Activated CD4-positive, CD25-positive, alpha-beta regulatory T cell treated with anti-CD3 and anti-CD28 coated beads, Interleukin-2, amount 50 U/mL, for 72 hours (primary cell): ENCODE measurements at regions not wholly inside any gene's neighbourhood (a gene's known extent, or its start where the extent isn't known, plus 50 kb on each side); places are given as distances from the start of the nearest gene placed in this dataset.
"Not testable (repeated sequence)": the region's sequence is repeated elsewhere in the genome, so short reads cannot be mapped to it uniquely, and the experiment has no call there.

Source experiments
- DNase-seq: peaks from one replicate; pipeline ENCODE4 v3.0.0; 2021

GRCh38 chr5:174610968-174611367, 113.4 kb upstream of the MSX2 start:
- DNase-seq = no peak

- no peak for DNase-seq
Observed at GRCh38 chr5:174612686-174613085, 111.7 kb upstream of the MSX2 start.

GRCh38 chr5:174614500-174615135, 109.8 kb upstream of the MSX2 start:
- no peak for DNase-seq

- no peak for DNase-seq
Observed at GRCh38 chr5:174616036-174616435, 108.3 kb upstream of the MSX2 start.

- no peak for DNase-seq
Observed at GRCh38 chr5:174617285-174617684, 107.1 kb upstream of the MSX2 start.

- no peak for DNase-seq
Observed at GRCh38 chr5:174617910-174618309, 106.5 kb upstream of the MSX2 start.

- no peak for DNase-seq
Observed at GRCh38 chr5:174618589-174618988, 105.8 kb upstream of the MSX2 start.

GRCh38 chr5:174622067-174622466, 102.3 kb upstream of the MSX2 start:
- DNase-seq = no peak

- DNase-seq = no peak
Observed at GRCh38 chr5:174623018-174623417, 101.4 kb upstream of the MSX2 start.

- no peak for DNase-seq
Observed at GRCh38 chr5:174623433-174624019, 100.9 kb upstream of the MSX2 start.

- no peak for DNase-seq
Observed at GRCh38 chr5:174624733-174625522, 99.5 kb upstream of the MSX2 start.

GRCh38 chr5:174625591-174626350, 98.6 kb upstream of the MSX2 start:
- no peak for DNase-seq

GRCh38 chr5:174626369-174626920, 97.9 kb upstream of the MSX2 start:
- DNase-seq = no peak

GRCh38 chr5:174636094-174636493, 88.3 kb upstream of the MSX2 start:
- no peak for DNase-seq

- DNase-seq = no peak
Observed at GRCh38 chr5:174642816-174643405, 81.5 kb upstream of the MSX2 start.

GRCh38 chr5:174644436-174644835, 79.9 kb upstream of the MSX2 start:
- no peak for DNase-seq

- no peak for DNase-seq
Observed at GRCh38 chr5:174644923-174645322, 79.5 kb upstream of the MSX2 start.

GRCh38 chr5:174645677-174646076, 78.7 kb upstream of the MSX2 start:
- no peak for DNase-seq

- DNase-seq = not testable (repeated sequence)
Observed at GRCh38 chr5:174648618-174649017, 75.8 kb upstream of the MSX2 start.

- no peak for DNase-seq
Observed at GRCh38 chr5:174649391-174649790, 75.0 kb upstream of the MSX2 start.

- no peak for DNase-seq
Observed at GRCh38 chr5:174654442-174654841, 69.9 kb upstream of the MSX2 start.

GRCh38 chr5:174655351-174655750, 69.0 kb upstream of the MSX2 start:
- DNase-seq = no peak
